ENCODE measurements at regions not wholly inside any gene's neighbourhood (a gene's known extent, or its start where the extent isn't known, plus 50 kb on each side); places are given as distances from the start of the nearest gene placed in this dataset.

GRCh38 chr6:105568142-105568541, 165.3 kb upstream of the PREP start:
- TF ChIP-seq, protein P1, sequence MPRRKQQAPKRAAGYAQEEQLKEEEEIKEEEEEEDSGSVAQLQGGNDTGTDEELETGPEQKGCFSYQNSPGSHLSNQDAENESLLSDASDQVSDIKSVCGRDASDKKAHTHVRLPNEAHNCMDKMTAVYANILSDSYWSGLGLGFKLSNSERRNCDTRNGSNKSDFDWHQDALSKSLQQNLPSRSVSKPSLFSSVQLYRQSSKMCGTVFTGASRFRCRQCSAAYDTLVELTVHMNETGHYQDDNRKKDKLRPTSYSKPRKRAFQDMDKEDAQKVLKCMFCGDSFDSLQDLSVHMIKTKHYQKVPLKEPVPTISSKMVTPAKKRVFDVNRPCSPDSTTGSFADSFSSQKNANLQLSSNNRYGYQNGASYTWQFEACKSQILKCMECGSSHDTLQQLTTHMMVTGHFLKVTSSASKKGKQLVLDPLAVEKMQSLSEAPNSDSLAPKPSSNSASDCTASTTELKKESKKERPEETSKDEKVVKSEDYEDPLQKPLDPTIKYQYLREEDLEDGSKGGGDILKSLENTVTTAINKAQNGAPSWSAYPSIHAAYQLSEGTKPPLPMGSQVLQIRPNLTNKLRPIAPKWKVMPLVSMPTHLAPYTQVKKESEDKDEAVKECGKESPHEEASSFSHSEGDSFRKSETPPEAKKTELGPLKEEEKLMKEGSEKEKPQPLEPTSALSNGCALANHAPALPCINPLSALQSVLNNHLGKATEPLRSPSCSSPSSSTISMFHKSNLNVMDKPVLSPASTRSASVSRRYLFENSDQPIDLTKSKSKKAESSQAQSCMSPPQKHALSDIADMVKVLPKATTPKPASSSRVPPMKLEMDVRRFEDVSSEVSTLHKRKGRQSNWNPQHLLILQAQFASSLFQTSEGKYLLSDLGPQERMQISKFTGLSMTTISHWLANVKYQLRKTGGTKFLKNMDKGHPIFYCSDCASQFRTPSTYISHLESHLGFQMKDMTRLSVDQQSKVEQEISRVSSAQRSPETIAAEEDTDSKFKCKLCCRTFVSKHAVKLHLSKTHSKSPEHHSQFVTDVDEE (CRISPR knock-in tag; IDR thresholded peaks at IDR 0.05): no peak
- TF ChIP-seq, protein P2, sequence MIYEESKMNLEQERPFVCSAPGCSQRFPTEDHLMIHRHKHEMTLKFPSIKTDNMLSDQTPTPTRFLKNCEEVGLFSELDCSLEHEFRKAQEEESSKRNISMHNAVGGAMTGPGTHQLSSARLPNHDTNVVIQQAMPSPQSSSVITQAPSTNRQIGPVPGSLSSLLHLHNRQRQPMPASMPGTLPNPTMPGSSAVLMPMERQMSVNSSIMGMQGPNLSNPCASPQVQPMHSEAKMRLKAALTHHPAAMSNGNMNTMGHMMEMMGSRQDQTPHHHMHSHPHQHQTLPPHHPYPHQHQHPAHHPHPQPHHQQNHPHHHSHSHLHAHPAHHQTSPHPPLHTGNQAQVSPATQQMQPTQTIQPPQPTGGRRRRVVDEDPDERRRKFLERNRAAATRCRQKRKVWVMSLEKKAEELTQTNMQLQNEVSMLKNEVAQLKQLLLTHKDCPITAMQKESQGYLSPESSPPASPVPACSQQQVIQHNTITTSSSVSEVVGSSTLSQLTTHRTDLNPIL (CRISPR knock-in tag; IDR thresholded peaks at IDR 0.05; ENCODE audit: low read depth): no peak
- TF ChIP-seq TOX (CRISPR knock-in tag; IDR thresholded peaks at IDR 0.05; ENCODE audit: borderline replicate concordance) (no peak), CSDC2 (CRISPR knock-in tag; IDR thresholded peaks at IDR 0.05) (no peak), ZNF8 (CRISPR knock-in tag; IDR thresholded peaks at IDR 0.05) (no peak), ESRRG (CRISPR knock-in tag; IDR thresholded peaks at IDR 0.05) (no peak), PATZ1 (CRISPR knock-in tag; IDR thresholded peaks at IDR 0.05; ENCODE audit: borderline replicate concordance) (no peak), ZNF565 (CRISPR knock-in tag; conservative IDR thresholded peaks at IDR 0.05; ENCODE audit: low read depth) (no peak), OSR1 (CRISPR knock-in tag; IDR thresholded peaks at IDR 0.05) (no peak), ZNF70 (CRISPR knock-in tag; IDR thresholded peaks at IDR 0.05) (no peak), GLIS3 (CRISPR knock-in tag; IDR thresholded peaks at IDR 0.05) (no peak), ARNTL (CRISPR knock-in tag; IDR thresholded peaks at IDR 0.05; ENCODE audit: borderline replicate concordance, low read depth) (no peak), ISL1 (CRISPR knock-in tag; IDR thresholded peaks at IDR 0.05) (no peak), ZFP3 (CRISPR knock-in tag; IDR thresholded peaks at IDR 0.05) (no peak)

Measured in SK-N-SH treated with all-trans-retinoic acid at 6 μM for 48 hours (cell line).